22Rv1 (cell line): ENCODE measurements at regions not wholly inside any gene's neighbourhood (a gene's known extent, or its start where the extent isn't known, plus 50 kb on each side); places are given as distances from the start of the nearest gene placed in this dataset.

ENCODE experiments used
- H3K27ac ChIP-seq: fragments of 450-650 bp; 2 replicates; pipeline ENCODE4 v1.5.1; 2017
- CTCF ChIP-seq: fragments of 450-650 bp; IDR thresholded peaks from 2 replicates; pipeline ENCODE4 v1.5.1; 2017; ENCODE audit warnings: mild to moderate bottlenecking
- ZFX ChIP-seq: fragments of 450-650 bp; IDR thresholded peaks from 2 replicates; pipeline ENCODE4 v1.6.1; 2017; ENCODE audit warnings: antibody characterized with exemption, borderline replicate concordance

- no peak for TF ChIP-seq ZFX
- no peak for TF ChIP-seq CTCF
- no peak overlapping the region for H3K27ac ChIP-seq
These were observed 329.1 kb downstream of the VGLL3 start for GRCh38 chr3:86661817-86662216.

DNA sequence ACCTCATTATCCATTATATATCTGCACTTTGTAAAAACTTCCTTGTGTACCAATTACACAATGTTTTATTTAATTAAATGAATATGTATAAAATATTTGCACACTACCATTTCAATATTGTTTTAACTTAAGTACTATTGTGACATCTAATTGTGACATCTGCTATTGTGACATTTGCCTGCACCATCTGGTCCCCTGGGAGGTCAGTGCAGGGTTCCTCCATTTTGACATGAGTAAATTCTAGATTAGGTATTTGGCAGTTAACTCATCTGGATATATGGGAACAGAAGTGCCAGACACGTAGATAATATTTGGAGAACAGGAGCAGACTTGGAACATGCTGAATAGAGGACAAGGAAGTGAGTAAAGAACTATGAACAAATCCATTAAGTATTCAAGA lies 332.1 kb downstream of the VGLL3 start:
- no peak for TF ChIP-seq CTCF
- no peak for TF ChIP-seq ZFX
- no peak overlapping the region for H3K27ac ChIP-seq

- TF ChIP-seq ZFX, result no peak
- TF ChIP-seq CTCF, result no peak
- no peak overlapping the region for H3K27ac ChIP-seq
These were observed 336.0 kb downstream of the VGLL3 start for GRCh38 chr3:86654806-86655460.

- no peak for TF ChIP-seq CTCF
- TF ChIP-seq ZFX, result no peak
- no peak overlapping the region for H3K27ac ChIP-seq
These were observed 337.2 kb downstream of the VGLL3 start for GRCh38 chr3:86653661-86654205.

DNA sequence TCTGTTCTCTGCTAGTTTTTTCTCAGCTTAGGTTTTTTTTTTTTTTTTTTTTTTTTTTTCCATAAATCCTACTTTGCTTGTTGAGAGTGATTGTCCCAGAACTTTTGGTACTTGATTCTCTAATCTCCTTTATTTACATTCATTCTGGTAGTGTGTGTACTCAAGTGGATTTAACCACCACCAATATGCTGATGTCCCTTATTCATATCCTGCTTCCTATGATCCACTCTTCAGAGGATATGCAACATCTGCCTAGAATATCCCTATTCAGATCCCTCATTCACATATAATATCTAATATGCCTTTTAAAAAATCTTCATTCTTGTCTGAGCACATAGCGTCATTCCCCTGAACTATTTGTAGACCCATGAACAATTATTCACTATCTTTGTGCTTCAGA lies 342.9 kb downstream of the VGLL3 start:
- no peak overlapping the region for H3K27ac ChIP-seq
- no peak for TF ChIP-seq ZFX
- TF ChIP-seq CTCF, result no peak

- TF ChIP-seq CTCF (no peak), ZFX (no peak)
- H3K27ac ChIP-seq, result no peak overlapping the region
These were observed 345.2 kb downstream of the VGLL3 start for GRCh38 chr3:86645756-86646155.

GRCh38 chr3:86634361-86634760 lies 356.6 kb downstream of the VGLL3 start:
- H3K27ac ChIP-seq, result no peak overlapping the region
- no peak for TF ChIP-seq ZFX
- no peak for TF ChIP-seq CTCF
